ENCODE measurements at regions not wholly inside any gene's neighbourhood (a gene's known extent, or its start where the extent isn't known, plus 50 kb on each side); places are given as distances from the start of the nearest gene placed in this dataset.

DNA sequence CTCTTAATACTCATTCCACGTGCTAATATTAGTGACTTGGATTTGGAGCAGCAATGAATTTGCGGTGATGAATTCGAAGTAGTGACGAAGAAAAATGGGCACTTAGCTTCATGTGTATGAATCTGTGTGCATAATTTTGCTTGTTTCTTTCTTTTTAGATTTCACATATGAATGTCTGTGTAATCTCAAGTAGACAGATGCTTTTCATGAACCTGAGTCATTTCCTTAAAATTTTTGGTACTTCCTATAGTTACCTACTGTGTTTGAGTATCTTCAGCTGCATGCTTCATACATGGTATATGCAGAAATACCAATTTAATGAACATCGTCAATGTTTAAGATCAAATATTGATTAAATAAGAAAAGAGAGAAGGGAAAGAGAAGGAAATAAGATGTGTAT is 540.2 kb downstream of the RAB38 start:
- no peak overlapping the region for H3K9ac ChIP-seq (ENCODE audit: low read length)
- H2AFZ ChIP-seq (ENCODE audit: low read depth, low read length) = no peak overlapping the region
- H4K20me1 ChIP-seq (ENCODE audit: insufficient read depth, low read length) = no peaks in the 10 kb centered on the region
- H3K4me2 ChIP-seq (ENCODE audit: low read length) = no peak overlapping the region
- H3K36me3 ChIP-seq (ENCODE audit: insufficient read depth, low read length) = no peaks in the 10 kb centered on the region
- no peaks in the 10 kb centered on the region for H3K27me3 ChIP-seq (ENCODE audit: insufficient read depth, low read length)
- H3K4me1 ChIP-seq (ENCODE audit: insufficient read depth, low read length) = no peaks in the 10 kb centered on the region
- TF ChIP-seq, protein P1, sequence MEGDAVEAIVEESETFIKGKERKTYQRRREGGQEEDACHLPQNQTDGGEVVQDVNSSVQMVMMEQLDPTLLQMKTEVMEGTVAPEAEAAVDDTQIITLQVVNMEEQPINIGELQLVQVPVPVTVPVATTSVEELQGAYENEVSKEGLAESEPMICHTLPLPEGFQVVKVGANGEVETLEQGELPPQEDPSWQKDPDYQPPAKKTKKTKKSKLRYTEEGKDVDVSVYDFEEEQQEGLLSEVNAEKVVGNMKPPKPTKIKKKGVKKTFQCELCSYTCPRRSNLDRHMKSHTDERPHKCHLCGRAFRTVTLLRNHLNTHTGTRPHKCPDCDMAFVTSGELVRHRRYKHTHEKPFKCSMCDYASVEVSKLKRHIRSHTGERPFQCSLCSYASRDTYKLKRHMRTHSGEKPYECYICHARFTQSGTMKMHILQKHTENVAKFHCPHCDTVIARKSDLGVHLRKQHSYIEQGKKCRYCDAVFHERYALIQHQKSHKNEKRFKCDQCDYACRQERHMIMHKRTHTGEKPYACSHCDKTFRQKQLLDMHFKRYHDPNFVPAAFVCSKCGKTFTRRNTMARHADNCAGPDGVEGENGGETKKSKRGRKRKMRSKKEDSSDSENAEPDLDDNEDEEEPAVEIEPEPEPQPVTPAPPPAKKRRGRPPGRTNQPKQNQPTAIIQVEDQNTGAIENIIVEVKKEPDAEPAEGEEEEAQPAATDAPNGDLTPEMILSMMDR (IDR thresholded peaks at IDR 0.05; ENCODE audit: insufficient read depth, low read depth, low read length) = no peak
- FAIRE-seq (no peak), DNase-seq (ENCODE audit: low read depth) (no peak)
- no peaks in the 10 kb centered on the region for H3K79me2 ChIP-seq (ENCODE audit: insufficient read depth, low read length)
- no peak overlapping the region for H3K4me3 ChIP-seq (ENCODE audit: insufficient read depth, low read depth, low read length)
- no peaks in the 10 kb centered on the region for H3K9me3 ChIP-seq (ENCODE audit: insufficient read depth, low read depth, low read length)
- Mint-ChIP-seq H3K4me1 (ENCODE audit: low read depth, unreplicated experiment) (no peaks in the 10 kb centered on the region), H3K36me3 (ENCODE audit: low read depth, unreplicated experiment) (no peaks in the 10 kb centered on the region), H3K27ac (ENCODE audit: unreplicated experiment) (no peak overlapping the region), H3K27me3 (ENCODE audit: low read depth, unreplicated experiment) (no peaks in the 10 kb centered on the region), H3K4me3 (ENCODE audit: unreplicated experiment) (no peak overlapping the region), H3K9me3 (ENCODE audit: unreplicated experiment) (no peaks in the 10 kb centered on the region)
- no peak overlapping the region for H3K27ac ChIP-seq (ENCODE audit: low read depth, low read length)

DNA sequence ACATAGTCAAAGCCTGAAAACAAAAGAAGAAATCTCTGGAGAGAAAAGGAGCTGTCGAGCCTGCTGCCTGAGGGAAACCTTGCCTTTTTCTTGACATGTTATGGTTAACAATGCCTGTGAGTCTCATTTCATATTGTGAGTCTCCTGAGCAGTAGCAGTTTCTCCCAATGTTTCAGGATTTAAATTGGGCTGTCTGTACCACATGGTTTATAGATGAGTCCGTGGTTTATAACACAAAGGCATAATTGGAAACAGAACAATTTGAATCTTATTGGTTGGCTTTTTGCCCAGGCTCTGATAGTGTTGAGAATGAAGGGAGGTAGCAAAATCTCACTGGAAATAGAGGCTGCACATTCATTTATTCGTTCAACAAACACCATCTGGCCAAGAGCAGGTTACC is 540.9 kb downstream of the RAB38 start:
- Histone ChIP-seq H3K27ac (ENCODE audit: low read depth, low read length) (no peak overlapping the region), H3K9ac (ENCODE audit: low read length) (no peak overlapping the region), H3K4me1 (ENCODE audit: insufficient read depth, low read length) (no peaks in the 10 kb centered on the region), H3K27me3 (ENCODE audit: insufficient read depth, low read length) (no peaks in the 10 kb centered on the region), H3K9me3 (ENCODE audit: insufficient read depth, low read depth, low read length) (no peaks in the 10 kb centered on the region), H3K36me3 (ENCODE audit: insufficient read depth, low read length) (no peaks in the 10 kb centered on the region), H3K79me2 (ENCODE audit: insufficient read depth, low read length) (no peaks in the 10 kb centered on the region), H3K4me2 (ENCODE audit: low read length) (no peak overlapping the region), H2AFZ (ENCODE audit: low read depth, low read length) (no peak overlapping the region), H3K4me3 (ENCODE audit: insufficient read depth, low read depth, low read length) (no peak overlapping the region), H4K20me1 (ENCODE audit: insufficient read depth, low read length) (no peaks in the 10 kb centered on the region)
- TF ChIP-seq, protein P1 (IDR thresholded peaks at IDR 0.05; ENCODE audit: insufficient read depth, low read depth, low read length) = no peak
- TF ChIP-seq EZH2 (IDR thresholded peaks at IDR 0.05; ENCODE audit: insufficient read depth, low read length) = no peak
- Mint-ChIP-seq H3K27ac (ENCODE audit: unreplicated experiment) (no peak overlapping the region), H3K36me3 (ENCODE audit: low read depth, unreplicated experiment) (no peaks in the 10 kb centered on the region), H3K4me3 (ENCODE audit: unreplicated experiment) (no peak overlapping the region), H3K27me3 (ENCODE audit: low read depth, unreplicated experiment) (no peaks in the 10 kb centered on the region), H3K9me3 (ENCODE audit: unreplicated experiment) (no peaks in the 10 kb centered on the region), H3K4me1 (ENCODE audit: low read depth, unreplicated experiment) (no peaks in the 10 kb centered on the region)
- DNase-seq (ENCODE audit: low read depth) (no peak), FAIRE-seq (no peak)

DNA sequence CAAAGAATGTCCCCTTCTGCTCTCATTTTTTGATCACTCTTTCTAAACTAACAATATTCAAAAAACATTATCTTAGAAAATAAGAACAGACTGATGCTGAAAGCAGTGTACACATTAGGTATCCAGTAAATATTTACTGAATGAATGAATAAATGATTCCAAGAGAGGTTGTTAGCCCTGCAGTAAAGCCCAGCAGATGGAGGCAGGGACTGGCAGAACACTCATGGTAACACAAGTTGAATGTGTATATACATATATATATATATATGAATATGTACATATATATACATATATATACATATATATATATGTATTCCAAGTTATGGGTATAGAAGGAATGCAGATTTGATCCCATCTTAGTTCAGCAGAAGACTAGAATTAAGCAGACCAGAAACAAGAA is 546.3 kb downstream of the RAB38 start:
- Histone ChIP-seq H3K4me2 (ENCODE audit: low read length) (no peak overlapping the region), H3K79me2 (ENCODE audit: insufficient read depth, low read length) (no peaks in the 10 kb centered on the region), H3K27me3 (ENCODE audit: insufficient read depth, low read length) (no peaks in the 10 kb centered on the region), H2AFZ (ENCODE audit: low read depth, low read length) (no peak overlapping the region), H3K9ac (ENCODE audit: low read length) (no peak overlapping the region), H3K4me3 (ENCODE audit: insufficient read depth, low read depth, low read length) (no peak overlapping the region), H3K9me3 (ENCODE audit: insufficient read depth, low read depth, low read length) (no peaks in the 10 kb centered on the region), H4K20me1 (ENCODE audit: insufficient read depth, low read length) (no peaks in the 10 kb centered on the region), H3K36me3 (ENCODE audit: insufficient read depth, low read length) (no peaks in the 10 kb centered on the region), H3K4me1 (ENCODE audit: insufficient read depth, low read length) (no peaks in the 10 kb centered on the region), H3K27ac (ENCODE audit: low read depth, low read length) (no peak overlapping the region)
- no peaks in the 10 kb centered on the region for H3K27me3 Mint-ChIP-seq (ENCODE audit: low read depth, unreplicated experiment)
- no peaks in the 10 kb centered on the region for H3K4me1 Mint-ChIP-seq (ENCODE audit: low read depth, unreplicated experiment)
- TF ChIP-seq, protein P1 (IDR thresholded peaks at IDR 0.05; ENCODE audit: insufficient read depth, low read depth, low read length) = no peak
- TF ChIP-seq EZH2 (IDR thresholded peaks at IDR 0.05; ENCODE audit: insufficient read depth, low read length) = no peak
- H3K27ac Mint-ChIP-seq (ENCODE audit: unreplicated experiment) = no peak overlapping the region
- peaks cover 2% of the 10 kb centered on the region for H3K9me3 Mint-ChIP-seq (ENCODE audit: unreplicated experiment)
- no peak for DNase-seq (ENCODE audit: low read depth)
- H3K4me3 Mint-ChIP-seq (ENCODE audit: unreplicated experiment) = no peak overlapping the region
- no peaks in the 10 kb centered on the region for H3K36me3 Mint-ChIP-seq (ENCODE audit: low read depth, unreplicated experiment)
- FAIRE-seq = no peak
